Uterus (tissue), 3 donors: ENCODE measurements at regions not wholly inside any gene's neighbourhood (a gene's known extent, or its start where the extent isn't known, plus 50 kb on each side); places are given as distances from the start of the nearest gene placed in this dataset.
A peak's percentile ranks its signal among the peaks of the same experiment; 100 is the strongest.

Source experiments
- DNase-seq, 2 donors: peaks; one replicate each; pipeline ENCODE4 v3.0.0-alpha.2; 2019 to 2020
- H3K27ac ChIP-seq, 2 donors: fragments of 200-600 bp; sonication (generic); 1 replicate in 1 of 2; 2 replicates in 1 of 2; pipeline ENCODE4 v1.5.1; 2016 to 2018
- H3K27me3 ChIP-seq, 2 donors: fragments of 200-600 bp; sonication (generic); one replicate each; pipeline ENCODE4 v1.5.1; 2018 to 2019; ENCODE audit warnings: control low read depth in 1 of 2
- H3K36me3 ChIP-seq, 2 donors: fragments of 200-600 bp; sonication (generic); one replicate each; pipeline ENCODE4 v1.5.1; 2019; ENCODE audit warnings: control low read depth in 1 of 2
- H3K4me1 ChIP-seq, 2 donors: fragments of 200-600 bp; sonication (generic); one replicate each; pipeline ENCODE4 v1.5.1; 2018 to 2019; ENCODE audit warnings: control low read depth in 1 of 2
- H3K4me3 ChIP-seq, 2 donors: fragments of 200-600 bp; sonication (generic); 1 replicate in 1 of 2; 2 replicates in 1 of 2; pipeline ENCODE4 v1.5.1; 2018 to 2019; ENCODE audit warnings: mild to moderate bottlenecking in 1 of 2
- H3K9me3 ChIP-seq, 2 donors: fragments of 200-600 bp; sonication (generic); one replicate each; pipeline ENCODE4 v1.5.1; 2019; ENCODE audit warnings: control low read depth in 1 of 2
- CTCF ChIP-seq, 4 experiments: fragments of 200-600 bp in 2 of 4; fragments of 450-650 bp in 2 of 4; sonication (generic) in 2 of 4; IDR thresholded peaks; one replicate each; pipeline ENCODE4 v1.5.1; 2016 to 2019; ENCODE audit warnings: antibody characterized with exemption in 4 of 4, mild to moderate bottlenecking in 2 of 4, moderate library complexity in 1 of 4
- POLR2A ChIP-seq, 2 donors: fragments of 450-650 bp; IDR thresholded peaks; one replicate each; pipeline ENCODE4 v1.6.1; 2016; ENCODE audit warnings: antibody characterized with exemption in 2 of 2, mild to moderate bottlenecking in 1 of 2, moderate library complexity in 1 of 2
- intact Hi-C: fragments of 100-400 bp; cut with DNase I; formaldehyde crosslinking; loops from one replicate; pipeline ENCODE4 v1.15.1; 2023; ENCODE audit warnings: low total_unique reads
- donor health status: DM: yes; HTN: yes; CAD: no.

DNA sequence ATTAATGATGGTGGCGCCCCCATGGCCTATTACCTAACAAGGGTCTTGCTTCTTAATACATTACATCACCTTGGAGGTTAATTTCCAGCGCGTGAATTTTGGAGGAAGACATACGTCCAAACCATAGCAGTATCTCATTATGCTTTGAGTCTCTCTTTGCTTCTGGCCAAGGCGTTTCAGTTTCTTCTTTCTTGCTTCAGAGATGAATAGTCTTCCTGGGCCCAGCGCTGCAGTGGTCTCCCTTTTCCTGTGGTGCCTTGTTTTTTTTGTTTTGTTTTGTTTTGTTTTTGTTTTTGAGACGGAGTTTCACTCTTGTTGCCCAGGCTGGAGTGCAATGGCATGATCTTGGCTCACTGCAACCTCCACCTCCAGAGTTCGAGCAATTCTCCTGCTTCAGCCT lies 268.4 kb downstream of the SOX4 start:
- intact Hi-C loops: no loop called here
- no peak overlapping the region for H3K27ac ChIP-seq
- no peak for DNase-seq
- no peaks in the 10 kb centered on the region for H3K9me3 ChIP-seq
- TF ChIP-seq CTCF (IDR thresholded peaks at IDR 0.05): no peak
- no peak for TF ChIP-seq POLR2A (IDR thresholded peaks at IDR 0.05)
- H3K4me3 ChIP-seq: no peak overlapping the region
- H3K27me3 ChIP-seq: no peaks in the 10 kb centered on the region
- H3K4me1 ChIP-seq: no peaks in the 10 kb centered on the region
- no peaks in the 10 kb centered on the region for H3K36me3 ChIP-seq

- no peak for DNase-seq
- intact Hi-C loops: no loop called here
Measured at GRCh38 chr6:21864206-21864605, 270.7 kb downstream of the SOX4 start.

GRCh38 chr6:21868226-21868625 lies 274.7 kb downstream of the SOX4 start:
- Histone ChIP-seq H3K36me3 (no peaks in the 10 kb centered on the region), H3K4me3 (no peak overlapping the region), H3K27ac (no peak overlapping the region), H3K27me3 (no peaks in the 10 kb centered on the region), H3K4me1 (peaks cover 0 to 4% of the 10 kb centered on the region in 2 donors), H3K9me3 (no peaks in the 10 kb centered on the region)
- DNase-seq: no peak
- intact Hi-C loops: no loop called here
- no peak for TF ChIP-seq POLR2A (IDR thresholded peaks at IDR 0.05)
- no peak for TF ChIP-seq CTCF (IDR thresholded peaks at IDR 0.05)

More at GRCh38 chr6:21864206-21864605, 270.7 kb downstream of the SOX4 start:
- Histone ChIP-seq H3K4me1 (no peaks in the 10 kb centered on the region), H3K9me3 (no peaks in the 10 kb centered on the region), H3K27me3 (no peaks in the 10 kb centered on the region), H3K4me3 (no peak overlapping the region), H3K36me3 (no peaks in the 10 kb centered on the region), H3K27ac (peak overlapping the region in 1 of 2 donors; percentile 33)
- TF ChIP-seq POLR2A (IDR thresholded peaks at IDR 0.05) (no peak), CTCF (IDR thresholded peaks at IDR 0.05) (no peak)

- DNase-seq: no peak
- no peaks in the 10 kb centered on the region for H3K36me3 ChIP-seq
Measured at GRCh38 chr6:21869085-21869771, 275.7 kb downstream of the SOX4 start.

More at GRCh38 chr6:21869085-21869771, 275.7 kb downstream of the SOX4 start:
- Histone ChIP-seq H3K27ac (no peak overlapping the region), H3K27me3 (no peaks in the 10 kb centered on the region), H3K4me1 (peaks cover 0 to 4% of the 10 kb centered on the region in 2 donors), H3K4me3 (no peak overlapping the region), H3K9me3 (no peaks in the 10 kb centered on the region)
- intact Hi-C loops: no loop called here
- TF ChIP-seq POLR2A (IDR thresholded peaks at IDR 0.05) (no peak), CTCF (IDR thresholded peaks at IDR 0.05) (no peak)
